ENCODE measurements at regions not wholly inside any gene's neighbourhood (a gene's known extent, or its start where the extent isn't known, plus 50 kb on each side); places are given as distances from the start of the nearest gene placed in this dataset.

- H3K4me1 ChIP-seq = no peaks in the 10 kb centered on the region
- in situ Hi-C loops (cut with MboI; ENCODE audit: low sequenced_read_pairs in 4 of 4) = no loop called here
- H3K27me3 ChIP-seq = no peaks in the 10 kb centered on the region
- H3K9me3 ChIP-seq = no peaks in the 10 kb centered on the region
- ATAC-seq (no peak), DNase-seq (no peak)
- no peak for TF ChIP-seq POLR2A (IDR thresholded peaks at IDR 0.05)
- no peak for TF ChIP-seq CTCF (IDR thresholded peaks at IDR 0.05 in 4 of 5, conservative IDR thresholded peaks at IDR 0.05 in 1 of 5)
- no peaks in the 10 kb centered on the region for H3K36me3 ChIP-seq
- intact Hi-C loops (cut with DNase I; ENCODE audit: low total_unique reads) = no loop called here
- no peak overlapping the region for H3K4me3 ChIP-seq
- no peak overlapping the region for H3K27ac ChIP-seq
Measured at GRCh38 chr1:229121845-229122436, 149.0 kb upstream of the RAB4A start.

GRCh38 chr1:229122606-229123005, 148.3 kb upstream of the RAB4A start:
- DNase-seq = no peak
- in situ Hi-C loops (cut with MboI; ENCODE audit: low sequenced_read_pairs in 4 of 4) = no loop called here
- Histone ChIP-seq H3K4me1 (no peaks in the 10 kb centered on the region), H3K9me3 (no peaks in the 10 kb centered on the region), H3K27me3 (no peaks in the 10 kb centered on the region), H3K27ac (no peak overlapping the region), H3K4me3 (no peak overlapping the region), H3K36me3 (no peaks in the 10 kb centered on the region)
- TF ChIP-seq POLR2A (IDR thresholded peaks at IDR 0.05) (no peak), CTCF (IDR thresholded peaks at IDR 0.05 in 4 of 5, conservative IDR thresholded peaks at IDR 0.05 in 1 of 5) (no peak)
- no peak for ATAC-seq
- intact Hi-C loops (cut with DNase I; ENCODE audit: low total_unique reads) = no loop called here

GRCh38 chr1:229124116-229124515, 146.8 kb upstream of the RAB4A start:
- H3K36me3 ChIP-seq = no peaks in the 10 kb centered on the region
- TF ChIP-seq POLR2A (IDR thresholded peaks at IDR 0.05) = no peak
- no peak for TF ChIP-seq CTCF (IDR thresholded peaks at IDR 0.05 in 4 of 5, conservative IDR thresholded peaks at IDR 0.05 in 1 of 5)
- H3K4me3 ChIP-seq = no peak overlapping the region
- no peak for ATAC-seq
- no peak overlapping the region for H3K27ac ChIP-seq
- intact Hi-C loops (cut with DNase I; ENCODE audit: low total_unique reads) (no loop called here), in situ Hi-C loops (cut with MboI; ENCODE audit: low sequenced_read_pairs in 4 of 4) (no loop called here)
- no peaks in the 10 kb centered on the region for H3K27me3 ChIP-seq
- H3K4me1 ChIP-seq = no peaks in the 10 kb centered on the region
- no peak for DNase-seq
- no peaks in the 10 kb centered on the region for H3K9me3 ChIP-seq

- intact Hi-C loops (cut with DNase I; ENCODE audit: low total_unique reads) = no loop called here
- in situ Hi-C loops (cut with MboI; ENCODE audit: low sequenced_read_pairs in 4 of 4) = no loop called here
- Histone ChIP-seq H3K27ac (no peak overlapping the region), H3K27me3 (no peaks in the 10 kb centered on the region), H3K9me3 (no peaks in the 10 kb centered on the region), H3K4me1 (no peaks in the 10 kb centered on the region), H3K4me3 (no peak overlapping the region), H3K36me3 (no peaks in the 10 kb centered on the region)
- ATAC-seq = no peak
- no peak for TF ChIP-seq POLR2A (IDR thresholded peaks at IDR 0.05)
- no peak for TF ChIP-seq CTCF (IDR thresholded peaks at IDR 0.05 in 4 of 5, conservative IDR thresholded peaks at IDR 0.05 in 1 of 5)
- DNase-seq = no peak
Measured at GRCh38 chr1:229124520-229125124, 146.3 kb upstream of the RAB4A start.

- Histone ChIP-seq H3K27ac (no peak overlapping the region), H3K4me3 (no peak overlapping the region), H3K36me3 (no peaks in the 10 kb centered on the region), H3K9me3 (no peaks in the 10 kb centered on the region), H3K4me1 (no peaks in the 10 kb centered on the region), H3K27me3 (no peaks in the 10 kb centered on the region)
- DNase-seq (no peak), ATAC-seq (no peak)
- TF ChIP-seq CTCF (IDR thresholded peaks at IDR 0.05 in 4 of 5, conservative IDR thresholded peaks at IDR 0.05 in 1 of 5) (no peak), POLR2A (IDR thresholded peaks at IDR 0.05) (no peak)
- intact Hi-C loops (cut with DNase I; ENCODE audit: low total_unique reads) (no loop called here), in situ Hi-C loops (cut with MboI; ENCODE audit: low sequenced_read_pairs in 4 of 4) (no loop called here)
Measured at GRCh38 chr1:229127301-229127700, 143.6 kb upstream of the RAB4A start.

Data from gastrocnemius medialis (tissue), 4 donors.